COLO829 (cell line): ENCODE measurements at regions not wholly inside any gene's neighbourhood (a gene's known extent, or its start where the extent isn't known, plus 50 kb on each side); places are given as distances from the start of the nearest gene placed in this dataset.

Experiments used
- DNase-seq: peaks from one replicate; pipeline ENCODE4 v3.0.0; 2012; ENCODE audit warnings: low spot score

- peak; percentile 65 for DNase-seq
These were observed 92.8 kb upstream of the DCBLD2 start for GRCh38 chr3:98994128-98994762.

- no peak for DNase-seq
These were observed 89.9 kb upstream of the DCBLD2 start for GRCh38 chr3:98991393-98991792.

GRCh38 chr3:98990657-98991056 lies 89.2 kb upstream of the DCBLD2 start:
- no peak for DNase-seq

GRCh38 chr3:98986073-98986472 lies 84.6 kb upstream of the DCBLD2 start:
- DNase-seq = no peak

- no peak for DNase-seq
These were observed 83.9 kb upstream of the DCBLD2 start for GRCh38 chr3:98985431-98985830.

GRCh38 chr3:98984024-98984423 lies 82.5 kb upstream of the DCBLD2 start:
- no peak for DNase-seq

- DNase-seq = no peak
These were observed 80.9 kb upstream of the DCBLD2 start for GRCh38 chr3:98982351-98982750.

- DNase-seq = peak; percentile 76
These were observed 79.6 kb upstream of the DCBLD2 start for GRCh38 chr3:98980915-98981596.

GRCh38 chr3:98979296-98979695 lies 77.8 kb upstream of the DCBLD2 start:
- no peak for DNase-seq

- no peak for DNase-seq
These were observed 76.7 kb upstream of the DCBLD2 start for GRCh38 chr3:98978068-98978811.

- peak; percentile 78 for DNase-seq
These were observed 76.0 kb upstream of the DCBLD2 start for GRCh38 chr3:98977520-98977919.

- DNase-seq = no peak
These were observed 72.9 kb upstream of the DCBLD2 start for GRCh38 chr3:98974442-98974841.

GRCh38 chr3:98972720-98973119 lies 71.2 kb upstream of the DCBLD2 start:
- no peak for DNase-seq

- DNase-seq = peak; percentile 70
These were observed 70.7 kb upstream of the DCBLD2 start for GRCh38 chr3:98972155-98972554.

- DNase-seq = peak; percentile 93
These were observed 69.7 kb upstream of the DCBLD2 start for GRCh38 chr3:98971169-98971681.

GRCh38 chr3:98969295-98969694 lies 67.8 kb upstream of the DCBLD2 start:
- no peak for DNase-seq

- no peak for DNase-seq
These were observed 67.3 kb upstream of the DCBLD2 start for GRCh38 chr3:98968824-98969223.

GRCh38 chr3:98968347-98968746 lies 66.9 kb upstream of the DCBLD2 start:
- DNase-seq = no peak

GRCh38 chr3:98967758-98968157 lies 66.3 kb upstream of the DCBLD2 start:
- no peak for DNase-seq

GRCh38 chr3:98966862-98967546 lies 65.5 kb upstream of the DCBLD2 start:
- no peak for DNase-seq

- no peak for DNase-seq
These were observed 64.9 kb upstream of the DCBLD2 start for GRCh38 chr3:98966434-98966833.

- DNase-seq = no peak
These were observed 63.3 kb upstream of the DCBLD2 start for GRCh38 chr3:98964784-98965183.
